PFSK-1 (cell line): ENCODE measurements at regions not wholly inside any gene's neighbourhood (a gene's known extent, or its start where the extent isn't known, plus 50 kb on each side); places are given as distances from the start of the nearest gene placed in this dataset.

Experiments used
- FOXP2 ChIP-seq: optimal IDR thresholded peaks from 2 replicates; pipeline ENCODE3; 2011; ENCODE audit warnings: borderline replicate concordance, control low read depth, inconsistent platforms; ENCODE audit not compliant: insufficient read depth; ENCODE audit errors: extremely low read length, extremely low read depth
- POLR2AphosphoS5 ChIP-seq: IDR thresholded peaks from 2 replicates; pipeline ENCODE4 v1.6.1; 2012; ENCODE audit warnings: low read depth, mild to moderate bottlenecking, control low read depth, low read length, moderate library complexity
- SIN3A ChIP-seq: IDR thresholded peaks from 2 replicates; pipeline ENCODE4 v1.6.1; 2012; ENCODE audit warnings: mild to moderate bottlenecking, low read length, moderate library complexity, borderline replicate concordance; ENCODE audit not compliant: insufficient read depth
- TAF1 ChIP-seq: IDR thresholded peaks from 2 replicates; pipeline ENCODE4 v1.6.1; 2012; ENCODE audit warnings: low read length, control low read depth, borderline replicate concordance; ENCODE audit not compliant: insufficient read depth
- TF ChIP-seq, protein P1 (sequence below), 2 experiments: IDR thresholded peaks; 2 replicates each; pipeline versions ENCODE4 v1.6.1 to v1.8.0; 2011 to 2012; ENCODE audit warnings: low read depth in 2 of 2, low read length in 2 of 2, control low read depth in 1 of 2, inconsistent platforms in 1 of 2, mild to moderate bottlenecking in 1 of 2, moderate library complexity in 1 of 2; ENCODE audit not compliant: insufficient read depth in 1 of 2

GRCh38 chr2:161078211-161078539 lies 82.1 kb upstream of the TANK start:
- TF ChIP-seq, protein P1, sequence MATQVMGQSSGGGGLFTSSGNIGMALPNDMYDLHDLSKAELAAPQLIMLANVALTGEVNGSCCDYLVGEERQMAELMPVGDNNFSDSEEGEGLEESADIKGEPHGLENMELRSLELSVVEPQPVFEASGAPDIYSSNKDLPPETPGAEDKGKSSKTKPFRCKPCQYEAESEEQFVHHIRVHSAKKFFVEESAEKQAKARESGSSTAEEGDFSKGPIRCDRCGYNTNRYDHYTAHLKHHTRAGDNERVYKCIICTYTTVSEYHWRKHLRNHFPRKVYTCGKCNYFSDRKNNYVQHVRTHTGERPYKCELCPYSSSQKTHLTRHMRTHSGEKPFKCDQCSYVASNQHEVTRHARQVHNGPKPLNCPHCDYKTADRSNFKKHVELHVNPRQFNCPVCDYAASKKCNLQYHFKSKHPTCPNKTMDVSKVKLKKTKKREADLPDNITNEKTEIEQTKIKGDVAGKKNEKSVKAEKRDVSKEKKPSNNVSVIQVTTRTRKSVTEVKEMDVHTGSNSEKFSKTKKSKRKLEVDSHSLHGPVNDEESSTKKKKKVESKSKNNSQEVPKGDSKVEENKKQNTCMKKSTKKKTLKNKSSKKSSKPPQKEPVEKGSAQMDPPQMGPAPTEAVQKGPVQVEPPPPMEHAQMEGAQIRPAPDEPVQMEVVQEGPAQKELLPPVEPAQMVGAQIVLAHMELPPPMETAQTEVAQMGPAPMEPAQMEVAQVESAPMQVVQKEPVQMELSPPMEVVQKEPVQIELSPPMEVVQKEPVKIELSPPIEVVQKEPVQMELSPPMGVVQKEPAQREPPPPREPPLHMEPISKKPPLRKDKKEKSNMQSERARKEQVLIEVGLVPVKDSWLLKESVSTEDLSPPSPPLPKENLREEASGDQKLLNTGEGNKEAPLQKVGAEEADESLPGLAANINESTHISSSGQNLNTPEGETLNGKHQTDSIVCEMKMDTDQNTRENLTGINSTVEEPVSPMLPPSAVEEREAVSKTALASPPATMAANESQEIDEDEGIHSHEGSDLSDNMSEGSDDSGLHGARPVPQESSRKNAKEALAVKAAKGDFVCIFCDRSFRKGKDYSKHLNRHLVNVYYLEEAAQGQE (IDR thresholded peaks at IDR 0.05; ENCODE audit: insufficient read depth in 1 of 2, low read depth in 2 of 2, low read length in 2 of 2), result no peak
- TF ChIP-seq POLR2AphosphoS5, result no peak

DNA sequence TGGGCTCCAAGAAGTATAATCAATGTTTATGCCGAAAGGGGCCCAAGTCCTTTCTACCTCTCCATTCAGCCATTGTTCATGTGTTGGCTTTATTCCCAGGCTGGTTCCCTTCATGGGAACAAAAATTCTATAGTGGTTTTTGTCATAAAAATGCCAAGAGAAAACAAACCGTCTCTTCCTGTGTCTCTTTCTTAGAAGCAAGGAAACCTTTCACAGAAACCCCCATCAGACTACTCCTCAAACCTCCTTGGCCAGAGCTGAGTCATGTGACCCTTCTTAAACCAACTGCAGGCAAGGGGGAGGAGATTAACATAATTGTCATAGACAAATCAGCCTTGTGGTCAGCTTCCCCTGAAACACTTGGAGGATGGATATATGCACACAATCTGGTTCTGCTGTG lies 75.1 kb upstream of the TANK start:
- TF ChIP-seq TAF1 (no peak), SIN3A (no peak), FOXP2 (no peak), POLR2AphosphoS5 (no peak)
- TF ChIP-seq, protein P1 (IDR thresholded peaks at IDR 0.05; ENCODE audit: insufficient read depth in 1 of 2, low read depth in 2 of 2, low read length in 2 of 2), result no peak

- TF ChIP-seq, protein P1 (IDR thresholded peaks at IDR 0.05; ENCODE audit: insufficient read depth in 1 of 2, low read depth in 2 of 2, low read length in 2 of 2), result no peak
- TF ChIP-seq SIN3A (no peak), FOXP2 (no peak), TAF1 (no peak), POLR2AphosphoS5 (no peak)
Measured at GRCh38 chr2:161088658-161089350, 71.4 kb upstream of the TANK start.

- TF ChIP-seq FOXP2 (no peak), SIN3A (no peak), POLR2AphosphoS5 (no peak), TAF1 (no peak)
- TF ChIP-seq, protein P1 (IDR thresholded peaks at IDR 0.05; ENCODE audit: insufficient read depth in 1 of 2, low read depth in 2 of 2, low read length in 2 of 2), result no peak
Measured at GRCh38 chr2:161090411-161090810, 69.8 kb upstream of the TANK start.

DNA sequence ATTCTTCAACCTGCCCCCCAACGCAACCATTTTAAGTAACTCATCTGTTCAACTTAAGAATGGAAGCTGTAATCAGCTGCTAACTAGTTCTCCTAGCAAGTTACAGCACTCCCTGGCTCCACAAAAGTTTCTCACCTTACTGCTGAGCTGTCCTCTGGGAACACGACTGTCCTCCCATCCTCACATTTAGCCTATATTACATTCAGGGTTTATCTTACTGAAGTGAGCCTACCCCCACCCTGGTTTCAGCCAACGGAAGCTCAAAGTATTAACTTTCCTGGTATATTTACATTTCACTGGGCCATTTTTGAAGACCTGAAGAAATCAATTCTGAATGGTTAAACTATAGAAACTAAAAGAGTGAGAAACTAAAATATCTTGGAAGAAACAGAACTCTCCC lies 64.9 kb upstream of the TANK start:
- TF ChIP-seq POLR2AphosphoS5 (no peak), TAF1 (no peak), FOXP2 (no peak), SIN3A (no peak)
- TF ChIP-seq, protein P1 (IDR thresholded peaks at IDR 0.05; ENCODE audit: insufficient read depth in 1 of 2, low read depth in 2 of 2, low read length in 2 of 2), result no peak
